ENCODE measurements at regions not wholly inside any gene's neighbourhood (a gene's known extent, or its start where the extent isn't known, plus 50 kb on each side); places are given as distances from the start of the nearest gene placed in this dataset.

DNA sequence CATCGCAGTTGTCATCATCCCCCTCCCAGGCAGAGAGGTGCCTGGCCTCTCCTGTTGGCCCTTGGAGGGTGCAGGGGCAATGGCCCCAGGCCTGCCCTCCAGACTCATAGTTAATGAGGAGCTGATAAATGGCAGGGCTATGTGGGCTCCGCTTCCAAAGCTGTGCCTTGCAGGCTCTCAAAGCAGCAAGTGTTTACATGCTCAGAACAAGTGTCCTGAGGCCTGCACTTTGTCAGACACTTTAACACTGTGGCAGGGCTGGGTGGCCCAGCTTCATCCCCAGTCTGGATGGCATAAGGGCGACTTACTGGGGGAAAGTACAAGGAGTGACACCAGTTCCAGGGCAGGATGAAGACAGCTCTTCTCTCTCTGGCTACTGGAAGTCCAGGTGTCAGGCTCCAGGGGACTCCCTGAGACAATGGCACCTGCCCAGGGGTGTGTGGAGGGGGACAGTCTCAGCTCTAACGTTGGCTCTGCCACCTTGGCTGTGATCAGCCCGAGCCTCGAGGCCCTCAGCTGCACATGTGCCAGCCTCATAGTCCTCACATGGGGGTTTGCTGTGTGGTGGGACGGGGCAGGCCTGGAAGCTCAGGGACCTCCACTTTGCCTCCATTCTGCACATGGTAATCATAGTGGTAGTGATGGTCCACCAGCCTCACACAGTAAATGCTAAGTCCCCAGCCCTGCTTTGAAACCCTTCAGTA, 153.4 kb downstream of the BARX1 start:
- Histone ChIP-seq H3K27ac (no peak overlapping the region), H3K4me3 (no peak overlapping the region), H3K27me3 (replicated peaks; ENCODE audit: insufficient read depth) (no peaks in the 10 kb centered on the region), H3K9me3 (no peaks in the 10 kb centered on the region), H3K36me3 (no peaks in the 10 kb centered on the region), H3K4me1 (ENCODE audit: control insufficient read depth in 1 of 2, low read depth in 2 of 2) (no peaks in the 10 kb centered on the region)
- TF ChIP-seq, protein P1, sequence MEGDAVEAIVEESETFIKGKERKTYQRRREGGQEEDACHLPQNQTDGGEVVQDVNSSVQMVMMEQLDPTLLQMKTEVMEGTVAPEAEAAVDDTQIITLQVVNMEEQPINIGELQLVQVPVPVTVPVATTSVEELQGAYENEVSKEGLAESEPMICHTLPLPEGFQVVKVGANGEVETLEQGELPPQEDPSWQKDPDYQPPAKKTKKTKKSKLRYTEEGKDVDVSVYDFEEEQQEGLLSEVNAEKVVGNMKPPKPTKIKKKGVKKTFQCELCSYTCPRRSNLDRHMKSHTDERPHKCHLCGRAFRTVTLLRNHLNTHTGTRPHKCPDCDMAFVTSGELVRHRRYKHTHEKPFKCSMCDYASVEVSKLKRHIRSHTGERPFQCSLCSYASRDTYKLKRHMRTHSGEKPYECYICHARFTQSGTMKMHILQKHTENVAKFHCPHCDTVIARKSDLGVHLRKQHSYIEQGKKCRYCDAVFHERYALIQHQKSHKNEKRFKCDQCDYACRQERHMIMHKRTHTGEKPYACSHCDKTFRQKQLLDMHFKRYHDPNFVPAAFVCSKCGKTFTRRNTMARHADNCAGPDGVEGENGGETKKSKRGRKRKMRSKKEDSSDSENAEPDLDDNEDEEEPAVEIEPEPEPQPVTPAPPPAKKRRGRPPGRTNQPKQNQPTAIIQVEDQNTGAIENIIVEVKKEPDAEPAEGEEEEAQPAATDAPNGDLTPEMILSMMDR (IDR thresholded peaks at IDR 0.05) = no peak
- DNase-seq (ENCODE audit: low spot score) (no peak), ATAC-seq (ENCODE audit: insufficient number of reproducible peaks, low FRiP score, low read depth) (no peak)

DNA sequence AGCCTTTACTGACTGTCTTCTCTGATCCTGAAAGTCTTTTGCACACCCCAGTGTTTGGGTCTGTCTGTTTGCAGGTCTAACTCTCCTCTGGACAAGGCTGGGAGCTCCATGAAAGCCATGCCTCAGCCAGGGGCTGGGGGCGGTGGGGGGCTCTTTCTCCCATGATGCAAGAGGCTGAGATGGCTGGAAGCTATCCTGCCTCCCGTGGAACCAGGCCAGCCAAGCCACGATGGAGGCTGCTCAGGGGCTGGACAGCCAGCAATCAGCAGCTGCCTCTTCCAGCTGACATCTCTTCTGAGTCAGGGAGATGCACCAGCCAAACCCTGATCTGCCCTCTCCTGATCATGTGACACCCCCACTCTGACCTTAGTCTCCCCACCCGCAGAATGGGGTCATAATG, 154.0 kb downstream of the BARX1 start:
- Histone ChIP-seq H3K4me1 (ENCODE audit: control insufficient read depth in 1 of 2, low read depth in 2 of 2) (no peaks in the 10 kb centered on the region), H3K36me3 (no peaks in the 10 kb centered on the region), H3K9me3 (no peaks in the 10 kb centered on the region), H3K27me3 (replicated peaks; ENCODE audit: insufficient read depth) (no peaks in the 10 kb centered on the region), H3K4me3 (no peak overlapping the region), H3K27ac (no peak overlapping the region)
- no peak for DNase-seq (ENCODE audit: low spot score)
- ATAC-seq (ENCODE audit: insufficient number of reproducible peaks, low FRiP score, low read depth) = no peak
- TF ChIP-seq, protein P1 (IDR thresholded peaks at IDR 0.05) = no peak

DNA sequence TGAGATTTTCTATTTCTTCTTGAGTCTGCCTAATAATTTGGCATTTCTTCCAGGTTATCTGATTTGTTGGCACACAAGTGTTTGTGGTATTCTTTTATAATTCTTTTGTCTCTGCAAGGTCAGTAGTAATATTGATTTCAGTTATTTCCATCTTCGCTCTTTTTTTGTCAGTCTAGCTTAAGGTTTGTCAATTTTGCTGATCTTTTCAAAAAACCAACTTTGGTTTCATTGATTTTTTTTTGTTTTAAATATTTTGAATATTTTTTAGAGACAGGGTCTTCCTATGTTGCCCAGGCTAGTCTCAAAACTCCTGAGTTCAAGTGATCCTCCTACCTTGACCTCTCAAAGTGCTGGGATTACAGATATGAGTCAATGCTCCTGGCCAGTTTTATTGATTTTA, 162.8 kb downstream of the BARX1 start:
- Histone ChIP-seq H3K36me3 (no peaks in the 10 kb centered on the region), H3K4me1 (ENCODE audit: control insufficient read depth in 1 of 2, low read depth in 2 of 2) (no peaks in the 10 kb centered on the region), H3K9me3 (no peaks in the 10 kb centered on the region), H3K27ac (no peak overlapping the region), H3K27me3 (replicated peaks; ENCODE audit: insufficient read depth) (no peaks in the 10 kb centered on the region), H3K4me3 (no peak overlapping the region)
- ATAC-seq (ENCODE audit: insufficient number of reproducible peaks, low FRiP score, low read depth) (no peak), DNase-seq (ENCODE audit: low spot score) (no peak)
- TF ChIP-seq, protein P1 (IDR thresholded peaks at IDR 0.05) = no peak

GRCh38 chr9:93786204-93786603, 169.0 kb downstream of the BARX1 start:
- H3K4me1 ChIP-seq (ENCODE audit: control insufficient read depth in 1 of 2, low read depth in 2 of 2) = no peaks in the 10 kb centered on the region
- H3K36me3 ChIP-seq = no peaks in the 10 kb centered on the region
- no peak overlapping the region for H3K27ac ChIP-seq
- H3K9me3 ChIP-seq = peaks cover 3% of the 10 kb centered on the region
- H3K4me3 ChIP-seq = no peak overlapping the region
- ATAC-seq (ENCODE audit: insufficient number of reproducible peaks, low FRiP score, low read depth) (no peak), DNase-seq (ENCODE audit: low spot score) (no peak)
- TF ChIP-seq, protein P1 (IDR thresholded peaks at IDR 0.05) = no peak
- no peaks in the 10 kb centered on the region for H3K27me3 ChIP-seq (replicated peaks; ENCODE audit: insufficient read depth)

DNA sequence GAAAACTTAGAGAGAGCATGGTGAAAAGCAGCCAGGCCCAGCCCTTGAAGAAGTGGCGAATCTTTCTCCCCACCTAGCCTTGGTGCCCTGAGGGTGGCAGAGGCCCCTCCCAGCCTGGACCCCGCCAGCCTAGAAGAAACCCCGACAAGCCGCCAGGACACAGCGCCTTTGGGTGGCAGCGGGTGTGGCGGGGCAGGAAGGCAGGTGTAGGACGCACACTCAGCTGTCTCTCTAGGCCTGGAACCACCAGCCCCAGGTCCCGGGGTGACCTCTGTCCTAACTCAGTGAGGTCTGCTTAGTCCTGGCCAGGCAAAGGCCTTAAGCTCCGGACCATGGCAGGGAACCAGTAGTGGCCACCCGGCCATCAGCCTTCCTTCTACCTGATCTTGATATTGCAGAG, 178.3 kb downstream of the BARX1 start:
- TF ChIP-seq, protein P1 (IDR thresholded peaks at IDR 0.05) = no peak
- no peaks in the 10 kb centered on the region for H3K9me3 ChIP-seq
- no peak for ATAC-seq (ENCODE audit: insufficient number of reproducible peaks, low FRiP score, low read depth)
- DNase-seq (ENCODE audit: low spot score) = no peak
- H3K36me3 ChIP-seq = no peaks in the 10 kb centered on the region
- no peaks in the 10 kb centered on the region for H3K4me1 ChIP-seq (ENCODE audit: control insufficient read depth in 1 of 2, low read depth in 2 of 2)
- no peaks in the 10 kb centered on the region for H3K27me3 ChIP-seq (replicated peaks; ENCODE audit: insufficient read depth)
- H3K4me3 ChIP-seq = no peak overlapping the region
- no peak overlapping the region for H3K27ac ChIP-seq
